Liver (tissue), 8 donors: ENCODE measurements at regions not wholly inside any gene's neighbourhood (a gene's known extent, or its start where the extent isn't known, plus 50 kb on each side); places are given as distances from the start of the nearest gene placed in this dataset.

Source experiments
- DNase-seq: peaks from one replicate; pipeline ENCODE4 v3.0.0-alpha.2; 2017; ENCODE audit warnings: low spot score
- H3K27ac ChIP-seq, 2 donors: one replicate each; pipeline ENCODE4 v1.7.0; 2013; ENCODE audit warnings: inconsistent platforms in 2 of 2, low read length in 2 of 2, control low read depth in 1 of 2, low read depth in 1 of 2, mild to moderate bottlenecking in 1 of 2
- H3K27me3 ChIP-seq, 4 donors: one replicate each; pipeline versions ENCODE4 v1.6.1 to v1.7.0; 2013; ENCODE audit warnings: low read length in 3 of 4, inconsistent platforms in 1 of 4, mild to moderate bottlenecking in 1 of 4, moderate library complexity in 1 of 4; ENCODE audit not compliant: control insufficient read depth in 4 of 4, insufficient read depth in 4 of 4
- H3K36me3 ChIP-seq, 4 donors: one replicate each; pipeline versions ENCODE4 v1.6.1 to v1.7.0; 2013; ENCODE audit warnings: low read length in 3 of 4, mild to moderate bottlenecking in 3 of 4, low read depth in 1 of 4, moderate library complexity in 1 of 4; ENCODE audit not compliant: control insufficient read depth in 4 of 4, insufficient read depth in 3 of 4
- H3K4me1 ChIP-seq, 4 donors: one replicate each; pipeline versions ENCODE4 v1.6.1 to v1.7.0; 2013; ENCODE audit warnings: low read length in 3 of 4, mild to moderate bottlenecking in 3 of 4, moderate library complexity in 1 of 4; ENCODE audit not compliant: control insufficient read depth in 4 of 4, insufficient read depth in 4 of 4
- H3K4me3 ChIP-seq, 3 donors: one replicate each; pipeline versions ENCODE4 v1.6.1 to v1.7.0; 2013; ENCODE audit warnings: low read length in 3 of 3, control low read depth in 1 of 3, low read depth in 1 of 3, mild to moderate bottlenecking in 1 of 3
- H3K9ac ChIP-seq, 2 donors: one replicate each; pipeline ENCODE4 v1.7.0; 2013; ENCODE audit warnings: low read length in 2 of 2, mild to moderate bottlenecking in 2 of 2, moderate library complexity in 2 of 2, control low read depth in 1 of 2, low read depth in 1 of 2
- H3K9me3 ChIP-seq, 4 donors: one replicate each; pipeline versions ENCODE4 v1.6.1 to v1.7.0; 2013; ENCODE audit warnings: low read length in 3 of 4; ENCODE audit not compliant: control insufficient read depth in 4 of 4
- CTCF ChIP-seq: fragments of 150-350 bp; IDR thresholded peaks from 2 replicates; pipeline ENCODE4 v1.5.1; 2017; ENCODE audit warnings: improper control_type of control experiment, low read depth, low read length; ENCODE audit not compliant: missing input control
- EGR1 ChIP-seq, 2 donors: IDR thresholded peaks; 2 replicates each; pipeline ENCODE4 v1.6.1; 2016 to 2018; ENCODE audit warnings: antibody characterized with exemption in 2 of 2, low read depth in 2 of 2
- FOXA1 ChIP-seq: IDR thresholded peaks from 2 replicates; pipeline ENCODE4 v1.6.1; 2016; ENCODE audit warnings: antibody characterized with exemption
- FOXA2 ChIP-seq: IDR thresholded peaks from 2 replicates; pipeline ENCODE4 v1.6.1; 2016; ENCODE audit warnings: antibody characterized with exemption
- GABPA ChIP-seq, 2 donors: IDR thresholded peaks in 1 of 2; conservative IDR thresholded peaks in 1 of 2; 2 replicates each; pipeline ENCODE4 v1.6.1; 2016; ENCODE audit warnings: antibody characterized with exemption in 2 of 2, mild to moderate bottlenecking in 1 of 2, moderate library complexity in 1 of 2
- HNF4A ChIP-seq, 2 donors: conservative IDR thresholded peaks; 2 replicates each; pipeline ENCODE4 v1.6.1; 2016; ENCODE audit warnings: antibody characterized with exemption in 2 of 2, mild to moderate bottlenecking in 2 of 2
- HNF4G ChIP-seq: IDR thresholded peaks from 2 replicates; pipeline ENCODE4 v1.6.1; 2016; ENCODE audit warnings: antibody characterized with exemption
- JUND ChIP-seq, 2 donors: IDR thresholded peaks; 2 replicates each; pipeline ENCODE4 v1.6.1; 2016; ENCODE audit warnings: antibody characterized with exemption in 2 of 2
- MAX ChIP-seq: IDR thresholded peaks from 2 replicates; pipeline ENCODE4 v1.6.1; 2016; ENCODE audit warnings: antibody characterized with exemption
- NR2F2 ChIP-seq: IDR thresholded peaks from 2 replicates; pipeline ENCODE4 v1.6.1; 2016; ENCODE audit warnings: antibody characterized with exemption
- RAD21 ChIP-seq, 2 donors: IDR thresholded peaks; 2 replicates each; pipeline ENCODE4 v1.6.1; 2016; ENCODE audit warnings: antibody characterized with exemption in 2 of 2, mild to moderate bottlenecking in 2 of 2
- RXRA ChIP-seq, 2 donors: IDR thresholded peaks; 2 replicates each; pipeline ENCODE4 v1.6.1; 2017 to 2018; ENCODE audit warnings: antibody characterized with exemption in 2 of 2, mild to moderate bottlenecking in 1 of 2
- SP1 ChIP-seq: IDR thresholded peaks from 2 replicates; pipeline ENCODE4 v1.6.1; 2018; ENCODE audit warnings: antibody characterized with exemption, mild to moderate bottlenecking
- TAF1 ChIP-seq: conservative IDR thresholded peaks from 2 replicates; pipeline ENCODE4 v1.6.1; 2016; ENCODE audit warnings: antibody characterized with exemption, mild to moderate bottlenecking
- YY1 ChIP-seq: IDR thresholded peaks from 2 replicates; pipeline ENCODE4 v1.6.1; 2016; ENCODE audit warnings: antibody characterized with exemption, mild to moderate bottlenecking
- ZBTB33 ChIP-seq: IDR thresholded peaks from 2 replicates; pipeline ENCODE4 v1.6.1; 2016; ENCODE audit warnings: antibody characterized with exemption
- WGBS: extraction: QIAGEN DNeasy Blood & Tissue Kit; methylation state at CpG from one replicate; pipeline ENCODE4 v1.1.7; 2013; 5-methylcytosine and 5-hydroxymethylcytosine counted together
- TF ChIP-seq, protein P1 (sequence below): IDR thresholded peaks from 2 replicates; pipeline ENCODE4 v1.6.1; 2016; ENCODE audit warnings: antibody characterized with exemption
- TF ChIP-seq, protein P2 (sequence below): IDR thresholded peaks from 2 replicates; pipeline ENCODE4 v1.6.1; 2016; ENCODE audit warnings: antibody characterized with exemption, mild to moderate bottlenecking
- donor health status: healthy.
- donor health status: healthy.
- donor health status: healthy.
- donor health status: healthy.
- donor health status: healthy.

- no peak for TF ChIP-seq ZBTB33
- no peak for TF ChIP-seq TAF1
Measured at GRCh38 chr1:208942394-208943130, 641.0 kb upstream of the CAMK1G start (continued).

- H3K27me3 ChIP-seq, result no peaks in the 10 kb centered on the region
- no peaks in the 10 kb centered on the region for H3K36me3 ChIP-seq
- no peak overlapping the region for H3K27ac ChIP-seq
- no peak overlapping the region for H3K4me3 ChIP-seq
- no peaks in the 10 kb centered on the region for H3K9me3 ChIP-seq
- WGBS, result 90% methylated on average over 5 of the region's 5 CpGs
- no peak overlapping the region for H3K9ac ChIP-seq
- no peak for DNase-seq
- no peaks in the 10 kb centered on the region for H3K4me1 ChIP-seq
- no peak for TF ChIP-seq MAX
- TF ChIP-seq YY1, result no peak
- TF ChIP-seq ZBTB33, result no peak
- no peak for TF ChIP-seq HNF4G
- TF ChIP-seq SP1, result no peak
- TF ChIP-seq NR2F2, result no peak
- TF ChIP-seq HNF4A (conservative IDR thresholded peaks at IDR 0.05), result no peak
- no peak for TF ChIP-seq RXRA (IDR thresholded peaks at IDR 0.05)
- no peak for TF ChIP-seq FOXA2
- TF ChIP-seq JUND (IDR thresholded peaks at IDR 0.05), result no peak
- TF ChIP-seq FOXA1, result no peak
- no peak for TF ChIP-seq GABPA (IDR thresholded peaks at IDR 0.05 in 1 of 2, conservative IDR thresholded peaks at IDR 0.05 in 1 of 2)
- TF ChIP-seq RAD21 (IDR thresholded peaks at IDR 0.05), result no peak
- TF ChIP-seq, protein P1, sequence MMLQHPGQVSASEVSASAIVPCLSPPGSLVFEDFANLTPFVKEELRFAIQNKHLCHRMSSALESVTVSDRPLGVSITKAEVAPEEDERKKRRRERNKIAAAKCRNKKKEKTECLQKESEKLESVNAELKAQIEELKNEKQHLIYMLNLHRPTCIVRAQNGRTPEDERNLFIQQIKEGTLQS, result no peak
- TF ChIP-seq, protein P2, sequence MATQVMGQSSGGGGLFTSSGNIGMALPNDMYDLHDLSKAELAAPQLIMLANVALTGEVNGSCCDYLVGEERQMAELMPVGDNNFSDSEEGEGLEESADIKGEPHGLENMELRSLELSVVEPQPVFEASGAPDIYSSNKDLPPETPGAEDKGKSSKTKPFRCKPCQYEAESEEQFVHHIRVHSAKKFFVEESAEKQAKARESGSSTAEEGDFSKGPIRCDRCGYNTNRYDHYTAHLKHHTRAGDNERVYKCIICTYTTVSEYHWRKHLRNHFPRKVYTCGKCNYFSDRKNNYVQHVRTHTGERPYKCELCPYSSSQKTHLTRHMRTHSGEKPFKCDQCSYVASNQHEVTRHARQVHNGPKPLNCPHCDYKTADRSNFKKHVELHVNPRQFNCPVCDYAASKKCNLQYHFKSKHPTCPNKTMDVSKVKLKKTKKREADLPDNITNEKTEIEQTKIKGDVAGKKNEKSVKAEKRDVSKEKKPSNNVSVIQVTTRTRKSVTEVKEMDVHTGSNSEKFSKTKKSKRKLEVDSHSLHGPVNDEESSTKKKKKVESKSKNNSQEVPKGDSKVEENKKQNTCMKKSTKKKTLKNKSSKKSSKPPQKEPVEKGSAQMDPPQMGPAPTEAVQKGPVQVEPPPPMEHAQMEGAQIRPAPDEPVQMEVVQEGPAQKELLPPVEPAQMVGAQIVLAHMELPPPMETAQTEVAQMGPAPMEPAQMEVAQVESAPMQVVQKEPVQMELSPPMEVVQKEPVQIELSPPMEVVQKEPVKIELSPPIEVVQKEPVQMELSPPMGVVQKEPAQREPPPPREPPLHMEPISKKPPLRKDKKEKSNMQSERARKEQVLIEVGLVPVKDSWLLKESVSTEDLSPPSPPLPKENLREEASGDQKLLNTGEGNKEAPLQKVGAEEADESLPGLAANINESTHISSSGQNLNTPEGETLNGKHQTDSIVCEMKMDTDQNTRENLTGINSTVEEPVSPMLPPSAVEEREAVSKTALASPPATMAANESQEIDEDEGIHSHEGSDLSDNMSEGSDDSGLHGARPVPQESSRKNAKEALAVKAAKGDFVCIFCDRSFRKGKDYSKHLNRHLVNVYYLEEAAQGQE, result no peak
- TF ChIP-seq CTCF, result no peak
- no peak for TF ChIP-seq EGR1 (IDR thresholded peaks at IDR 0.05; ENCODE audit: low read depth in 2 of 2)
Measured at GRCh38 chr1:208943291-208943690, 640.2 kb upstream of the CAMK1G start.
